ENCODE measurements at regions not wholly inside any gene's neighbourhood (a gene's known extent, or its start where the extent isn't known, plus 50 kb on each side); places are given as distances from the start of the nearest gene placed in this dataset.

- DNase-seq = no peak
Measured at GRCh38 chr12:88662961-88663360, 82.7 kb upstream of the KITLG start.

- no peak for DNase-seq
Measured at GRCh38 chr12:88662093-88662492, 81.8 kb upstream of the KITLG start.

- no peak for DNase-seq
Measured at GRCh38 chr12:88658009-88658408, 77.7 kb upstream of the KITLG start.

- no peak for DNase-seq
Measured at GRCh38 chr12:88650715-88651114, 70.4 kb upstream of the KITLG start.

GRCh38 chr12:88648625-88649024, 68.4 kb upstream of the KITLG start:
- no peak for DNase-seq

- DNase-seq = no peak
Measured at GRCh38 chr12:88646824-88647223, 66.6 kb upstream of the KITLG start.

GRCh38 chr12:88645816-88646215, 65.5 kb upstream of the KITLG start:
- DNase-seq = no peak

- DNase-seq = no peak
Measured at GRCh38 chr12:88644946-88645702, 64.9 kb upstream of the KITLG start.

GRCh38 chr12:88643685-88644084, 63.4 kb upstream of the KITLG start:
- no peak for DNase-seq

- DNase-seq = no peak
Measured at GRCh38 chr12:88642675-88643431, 62.6 kb upstream of the KITLG start.

- DNase-seq = no peak
Measured at GRCh38 chr12:88638966-88639760, 58.9 kb upstream of the KITLG start.

- DNase-seq = no peak
Measured at GRCh38 chr12:88638388-88638787, 58.1 kb upstream of the KITLG start.

- DNase-seq = no peak
Measured at GRCh38 chr12:88634008-88634407, 53.7 kb upstream of the KITLG start.

GRCh38 chr12:88633312-88633711, 53.0 kb upstream of the KITLG start:
- DNase-seq = no peak

GRCh38 chr12:88630561-88630960, 50.3 kb upstream of the KITLG start:
- DNase-seq = no peak

Data from activated T-cell treated with anti-CD3 and anti-CD28 coated beads for 4 hours (primary cell).